ENCODE measurements at regions not wholly inside any gene's neighbourhood (a gene's known extent, or its start where the extent isn't known, plus 50 kb on each side); places are given as distances from the start of the nearest gene placed in this dataset.
"Not testable (repeated sequence)": the region's sequence is repeated elsewhere in the genome, so short reads cannot be mapped to it uniquely, and the experiment has no call there.

DNA sequence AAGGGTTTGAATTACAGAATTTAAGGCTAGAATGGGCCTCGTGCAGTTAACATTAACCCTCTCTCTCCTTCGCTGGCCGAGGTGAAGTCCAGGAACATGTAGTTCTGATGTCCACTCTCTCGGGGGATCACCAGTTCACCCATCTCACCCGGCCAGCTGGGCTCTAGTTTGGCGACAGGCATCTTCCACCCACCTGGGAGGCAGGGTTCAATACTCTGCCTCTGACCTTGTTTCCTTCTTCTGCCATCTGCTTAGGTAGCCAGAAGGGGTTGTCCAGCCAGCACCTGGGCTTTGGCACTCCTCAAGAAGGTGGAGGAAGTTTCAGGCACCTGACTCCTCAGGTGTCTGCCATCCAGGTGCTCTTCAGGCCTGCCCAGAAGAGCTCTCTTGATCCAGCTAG is 2857.8 kb downstream of the RPIA start:
- in situ Hi-C loops (cut with MboI; ENCODE audit: low sequenced_read_pairs, unreplicated experiment); DNase-seq (ENCODE audit: low spot score): not testable (repeated sequence)

DNA sequence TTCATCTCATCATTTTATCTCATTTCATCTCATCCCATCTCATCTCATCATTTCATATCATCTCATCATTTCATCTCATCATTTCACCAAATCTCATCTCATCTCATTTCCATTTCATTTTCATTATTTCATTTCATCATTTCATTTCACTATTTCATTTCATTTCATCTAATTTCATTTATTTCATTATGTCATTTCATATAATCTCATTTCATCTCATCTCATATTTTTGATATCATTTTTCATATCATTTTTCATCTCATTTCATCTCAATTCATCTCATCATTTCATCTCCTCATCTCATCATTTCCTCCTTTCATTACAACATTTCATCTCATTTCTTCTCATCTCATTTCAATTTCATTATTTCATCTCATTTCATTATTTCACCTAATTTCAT is 2866.8 kb downstream of the RPIA start:
- in situ Hi-C loops (cut with MboI; ENCODE audit: low sequenced_read_pairs, unreplicated experiment) = not testable (repeated sequence)

DNA sequence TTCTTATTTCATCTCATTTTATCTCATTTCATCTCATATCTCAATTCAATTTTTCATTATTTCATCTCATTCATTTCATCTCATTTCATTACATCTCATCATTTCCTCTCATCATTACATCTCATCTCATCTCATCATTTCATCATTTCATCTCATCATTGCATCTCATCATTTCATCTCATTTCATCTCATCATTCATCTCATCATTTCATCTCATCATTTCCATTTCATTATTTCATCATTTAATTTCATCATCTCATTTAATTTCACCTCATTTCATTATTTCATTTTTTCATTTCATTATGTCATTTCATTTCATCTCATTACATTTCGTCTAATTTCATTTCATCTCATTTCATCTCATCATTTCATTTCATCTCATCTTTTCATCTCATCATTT is 2867.8 kb downstream of the RPIA start:
- DNase-seq (ENCODE audit: low spot score); in situ Hi-C loops (cut with MboI; ENCODE audit: low sequenced_read_pairs, unreplicated experiment): not testable (repeated sequence)

More for the DNA sequence above, 2866.8 kb downstream of the RPIA start:
- not testable (repeated sequence) for DNase-seq (ENCODE audit: low spot score)

DNA sequence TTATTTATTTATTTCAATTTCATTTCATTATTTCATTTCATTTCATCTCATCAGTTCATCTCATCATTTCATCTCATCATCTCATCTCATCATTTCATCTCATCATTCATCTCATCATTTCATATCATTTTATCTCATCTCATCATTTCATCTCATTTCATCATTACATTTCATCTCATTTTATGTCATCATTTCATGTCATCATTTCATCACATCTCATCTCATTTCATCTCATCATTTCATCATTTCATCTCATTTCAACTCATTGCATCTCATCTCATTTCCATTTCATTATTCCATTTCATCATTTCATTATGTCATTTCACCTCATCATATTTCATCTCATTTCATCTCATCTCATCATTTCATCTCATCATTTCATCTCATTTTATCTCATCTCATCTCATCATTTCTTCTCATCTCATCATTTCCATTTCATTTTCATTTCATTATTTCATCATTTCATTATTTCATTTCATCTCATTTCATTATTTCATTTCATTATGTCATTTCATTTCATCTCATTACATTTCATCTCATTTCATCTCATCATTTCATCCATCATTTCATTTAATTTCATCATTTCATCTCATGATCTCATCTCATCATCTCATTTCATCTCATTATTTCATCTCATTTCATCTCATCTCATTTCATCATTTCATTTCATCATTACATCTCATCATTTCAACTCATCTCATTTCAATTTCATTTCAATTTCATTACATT is 2868.6 kb downstream of the RPIA start:
- DNase-seq (ENCODE audit: low spot score); in situ Hi-C loops (cut with MboI; ENCODE audit: low sequenced_read_pairs, unreplicated experiment): not testable (repeated sequence)

DNA sequence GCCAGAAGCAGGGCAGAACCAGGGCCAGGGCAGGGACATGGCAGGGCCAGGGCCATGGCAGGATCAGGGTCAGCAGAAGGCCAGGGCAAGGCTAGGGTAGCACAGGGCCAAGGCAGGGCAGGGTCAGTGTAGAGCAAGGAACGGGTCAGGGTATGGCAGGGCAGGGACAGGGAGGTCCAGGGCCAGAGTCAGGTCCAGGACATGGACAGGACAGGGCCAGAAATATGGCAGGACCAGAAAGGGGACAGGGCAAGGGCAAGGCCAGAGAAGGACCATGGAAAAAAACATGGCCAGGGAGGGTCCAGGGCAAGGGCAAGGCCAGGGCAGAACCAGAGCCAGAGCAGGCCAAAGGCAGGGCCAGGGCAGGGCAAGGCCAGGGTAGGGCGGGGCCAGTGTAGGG is 2870.7 kb downstream of the RPIA start:
- DNase-seq (ENCODE audit: low spot score); in situ Hi-C loops (cut with MboI; ENCODE audit: low sequenced_read_pairs, unreplicated experiment): not testable (repeated sequence)

DNA sequence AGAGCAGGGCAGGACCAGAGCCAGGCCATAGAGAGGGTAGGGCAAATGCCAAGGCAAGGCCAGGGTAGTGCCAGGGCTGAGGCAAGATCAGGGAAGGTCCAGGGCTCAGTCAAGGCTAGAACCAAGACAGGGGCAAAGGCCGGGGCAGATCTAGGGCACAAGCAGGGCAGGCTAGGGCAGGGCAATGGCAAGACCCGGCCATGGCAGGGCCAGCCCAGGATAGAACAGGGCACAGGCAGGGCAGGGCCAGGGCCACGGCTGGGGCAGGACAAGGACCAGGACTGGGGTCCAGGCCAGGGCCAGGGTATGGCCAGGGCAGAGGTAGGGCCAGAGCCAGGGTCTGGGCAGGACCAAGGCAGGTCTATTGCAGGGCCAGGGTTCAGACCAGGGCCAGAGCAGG is 2873.2 kb downstream of the RPIA start:
- in situ Hi-C loops (cut with MboI; ENCODE audit: low sequenced_read_pairs, unreplicated experiment); DNase-seq (ENCODE audit: low spot score): not testable (repeated sequence)

DNA sequence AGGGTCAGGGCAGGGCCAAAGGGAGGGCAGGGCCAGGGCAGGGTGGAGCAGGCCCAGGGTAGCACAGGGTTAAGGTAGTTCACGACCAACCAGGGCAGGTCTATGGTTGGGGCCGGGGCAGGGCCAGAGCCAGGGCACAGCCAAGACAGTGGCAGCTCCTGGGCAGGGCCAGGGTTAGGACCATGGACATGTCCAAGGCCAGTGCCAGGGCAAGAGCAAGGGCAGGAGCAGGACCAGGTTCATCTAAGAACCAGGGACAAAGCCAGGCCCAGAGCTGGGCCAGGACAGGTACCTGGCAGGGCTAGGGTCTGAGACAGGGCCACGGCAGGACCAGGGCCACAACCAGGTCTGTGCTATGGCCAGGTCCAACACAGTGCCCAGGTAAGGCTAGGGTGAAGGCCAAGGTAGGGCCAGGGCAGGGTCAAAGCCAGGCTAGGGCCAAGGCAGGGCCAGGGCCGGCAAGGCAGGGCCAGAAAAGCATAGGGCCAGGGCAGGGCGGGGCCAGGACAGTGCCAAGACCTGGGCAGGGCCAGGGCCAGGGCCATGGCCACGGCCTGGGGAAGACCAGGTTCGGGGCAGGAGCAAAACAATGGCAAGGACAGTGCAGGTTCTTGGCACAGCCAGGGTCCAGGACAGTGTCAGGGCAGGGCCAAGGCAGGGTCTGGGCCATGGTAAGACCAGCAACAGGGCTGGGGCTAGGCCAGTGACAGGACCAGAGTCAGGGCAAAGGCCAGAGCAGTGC is 2874.4 kb downstream of the RPIA start:
- DNase-seq (ENCODE audit: low spot score); in situ Hi-C loops (cut with MboI; ENCODE audit: low sequenced_read_pairs, unreplicated experiment): not testable (repeated sequence)

DNA sequence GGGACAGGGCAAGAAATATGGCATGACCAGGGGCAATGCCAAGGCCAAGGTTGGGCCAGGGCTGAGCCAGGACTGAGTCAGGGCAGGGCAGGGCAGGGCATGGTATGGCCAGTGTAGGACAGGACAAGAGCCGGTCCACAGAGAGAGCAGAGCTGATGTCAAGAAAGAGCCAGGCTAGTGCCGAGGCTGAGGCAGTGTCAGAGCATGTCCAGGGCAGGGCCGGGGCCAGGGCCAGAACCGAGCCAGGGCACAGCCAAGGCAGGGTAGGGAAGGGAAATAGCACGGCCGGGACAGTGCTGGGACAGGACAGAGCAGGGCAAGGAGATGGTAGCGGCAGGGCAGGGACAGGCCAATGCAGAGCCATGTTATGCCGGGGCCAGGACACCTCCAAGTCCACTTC is 2875.1 kb downstream of the RPIA start:
- in situ Hi-C loops (cut with MboI; ENCODE audit: low sequenced_read_pairs, unreplicated experiment); DNase-seq (ENCODE audit: low spot score): not testable (repeated sequence)

DNA sequence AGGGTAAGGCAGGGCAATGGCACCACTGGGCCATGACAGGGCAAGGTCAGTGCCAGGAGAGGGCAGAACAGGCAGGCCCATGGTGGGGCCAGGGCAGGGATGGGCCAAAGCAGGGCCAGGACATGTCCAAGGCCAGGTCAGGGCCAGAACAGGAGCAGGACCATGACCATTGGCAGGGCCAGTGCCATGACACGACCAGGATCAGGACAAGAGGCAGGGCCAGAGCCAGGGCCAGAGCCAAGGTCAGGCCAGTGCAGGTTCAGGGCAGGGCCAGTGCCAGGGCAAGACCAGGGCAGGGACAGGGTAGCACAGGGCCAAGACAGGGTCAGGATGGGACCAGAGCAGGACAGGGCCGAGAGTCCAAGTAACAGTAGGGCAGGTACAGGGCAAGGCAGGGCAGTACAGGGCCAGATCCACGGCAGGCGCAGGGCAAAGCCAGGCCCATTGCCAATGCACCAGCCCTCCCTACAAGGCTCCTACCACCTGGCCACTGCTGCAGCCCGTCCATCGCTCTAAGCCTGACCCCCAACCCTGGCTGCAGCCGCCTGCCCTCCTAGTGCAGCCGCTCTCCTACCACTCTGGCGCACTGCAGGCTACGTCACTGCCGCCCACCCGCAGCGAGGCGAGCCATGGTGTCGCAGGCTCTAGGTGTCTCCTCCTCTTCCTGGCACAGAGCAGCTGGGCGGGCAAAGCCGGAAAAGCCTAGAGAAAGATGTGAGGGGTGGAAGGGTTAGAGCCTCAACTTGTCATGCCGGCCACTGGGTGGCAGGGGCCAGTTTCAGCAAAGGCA is 2876.3 kb downstream of the RPIA start:
- DNase-seq (ENCODE audit: low spot score); in situ Hi-C loops (cut with MboI; ENCODE audit: low sequenced_read_pairs, unreplicated experiment): not testable (repeated sequence)

DNA sequence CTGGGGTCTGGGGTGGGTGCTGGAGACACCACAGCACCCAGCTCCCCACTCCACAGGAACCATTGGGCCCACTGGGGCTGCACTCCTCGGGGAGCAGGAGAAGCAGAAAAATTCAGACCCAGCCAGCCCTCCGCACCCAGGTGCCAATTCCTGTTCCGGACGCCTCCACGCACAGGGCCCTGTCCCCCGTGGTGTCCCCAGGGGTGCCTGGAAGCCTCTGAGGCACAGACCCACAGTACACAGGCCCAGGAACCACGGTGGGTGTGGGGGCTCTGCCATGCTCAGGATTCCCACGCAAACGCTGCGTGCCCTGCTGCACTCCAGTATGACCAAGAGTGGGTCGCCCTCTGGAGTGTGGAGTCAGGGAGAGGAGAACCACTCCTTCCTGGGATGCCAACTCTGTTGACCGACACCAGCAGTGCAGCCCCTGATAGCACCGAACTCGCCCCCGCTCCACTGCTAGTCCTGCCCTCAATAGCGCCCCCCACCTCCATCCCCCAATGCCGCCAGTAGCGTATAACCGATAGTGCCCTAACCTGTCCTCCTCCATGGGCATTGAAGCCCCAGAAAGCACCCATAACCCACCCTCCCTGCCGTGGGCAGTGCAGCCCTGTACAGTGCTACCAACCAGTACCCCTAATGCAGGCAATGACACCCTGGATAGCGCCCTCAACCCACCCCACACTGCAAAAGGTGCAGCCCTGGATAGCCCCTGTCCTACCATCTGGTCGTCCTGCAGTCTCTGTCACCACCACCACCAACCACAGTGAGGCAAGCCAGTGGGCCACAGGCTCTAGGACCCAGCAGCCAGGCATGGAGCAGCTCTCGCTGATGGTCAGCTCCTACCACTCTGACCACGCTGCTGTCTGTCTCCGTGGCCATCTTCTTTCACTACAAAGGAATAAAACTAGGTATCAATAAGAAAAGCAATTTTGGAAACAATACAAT is 2877.2 kb downstream of the RPIA start:
- DNase-seq (ENCODE audit: low spot score); in situ Hi-C loops (cut with MboI; ENCODE audit: low sequenced_read_pairs, unreplicated experiment): not testable (repeated sequence)

DNA sequence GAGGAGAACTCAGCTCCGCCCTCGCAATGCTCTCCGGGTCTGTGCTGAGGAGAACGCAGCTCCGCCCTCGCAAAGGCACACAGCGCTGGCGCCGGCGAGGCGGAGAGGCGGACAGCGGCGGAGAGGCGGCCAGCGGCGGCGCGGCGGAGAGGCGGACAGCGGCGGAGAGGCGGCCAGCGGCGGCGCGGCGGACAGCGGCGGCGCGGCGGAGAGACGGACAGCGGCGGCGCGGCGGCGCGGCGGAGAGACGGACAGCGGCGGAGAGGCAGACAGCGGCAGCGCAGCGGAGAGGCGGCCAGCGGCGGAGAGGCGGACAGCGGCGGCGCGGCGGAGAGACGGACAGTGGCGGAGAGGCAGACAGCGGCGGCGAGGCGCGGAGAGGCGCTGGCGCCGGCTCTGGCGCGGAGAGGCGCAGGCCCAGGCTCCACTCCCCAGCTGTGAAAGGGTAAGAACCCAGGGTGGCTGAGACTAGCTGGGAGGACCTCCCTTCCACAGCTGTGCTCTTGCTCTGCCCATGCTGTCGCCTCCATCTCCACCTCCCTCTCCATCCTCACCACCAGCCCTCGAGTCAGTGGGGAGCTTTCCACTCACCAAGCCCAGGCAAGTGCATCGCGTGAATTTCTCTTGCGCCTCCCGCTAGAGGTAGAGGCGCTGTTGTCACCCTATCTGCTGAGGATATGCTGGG is 2879.9 kb downstream of the RPIA start:
- DNase-seq (ENCODE audit: low spot score); in situ Hi-C loops (cut with MboI; ENCODE audit: low sequenced_read_pairs, unreplicated experiment): not testable (repeated sequence)

DNA sequence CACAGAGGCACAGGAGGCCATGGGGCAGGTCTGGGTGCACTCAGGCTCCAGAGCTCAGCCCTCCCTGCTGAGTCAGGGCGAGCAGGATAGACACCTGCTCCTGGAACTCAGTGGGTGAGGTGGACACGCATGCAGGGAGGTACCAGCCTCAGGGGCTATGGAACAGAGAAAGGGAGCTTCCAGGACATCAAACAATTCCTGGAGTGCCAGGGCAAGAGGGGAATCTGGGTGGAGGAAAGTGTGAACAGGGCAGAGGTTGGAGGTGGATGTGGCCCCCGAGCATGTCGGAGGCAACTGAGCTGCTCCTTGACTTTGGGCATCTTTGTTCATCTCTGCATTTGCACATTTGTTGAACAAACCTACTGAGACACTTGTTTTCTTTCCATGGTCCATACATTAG is 2881.5 kb downstream of the RPIA start:
- in situ Hi-C loops (cut with MboI; ENCODE audit: low sequenced_read_pairs, unreplicated experiment) = not testable (repeated sequence)

DNA sequence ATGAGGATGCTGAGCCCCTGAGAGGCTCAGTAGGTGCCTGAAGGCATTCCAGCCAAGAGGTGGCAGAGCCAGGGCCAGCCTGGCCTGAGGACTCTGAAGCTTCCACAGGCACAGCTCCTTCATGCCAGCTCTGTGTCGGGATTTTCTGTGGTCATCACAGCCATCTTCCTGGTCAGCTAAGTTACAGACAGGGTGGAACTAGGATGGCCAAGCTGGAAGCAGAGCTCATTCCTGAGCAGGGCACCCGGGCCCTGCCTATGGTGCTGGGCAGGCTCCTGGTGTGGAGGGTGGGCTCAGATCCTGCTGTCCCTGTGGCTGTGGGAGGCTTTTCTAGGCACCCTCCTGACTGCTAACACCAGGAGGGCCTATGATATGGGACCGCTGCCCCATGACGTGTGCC is 2882.3 kb downstream of the RPIA start:
- in situ Hi-C loops (cut with MboI; ENCODE audit: low sequenced_read_pairs, unreplicated experiment); DNase-seq (ENCODE audit: low spot score): not testable (repeated sequence)

More for the DNA sequence above, 2881.5 kb downstream of the RPIA start:
- DNase-seq (ENCODE audit: low spot score) = not testable (repeated sequence)

DNA sequence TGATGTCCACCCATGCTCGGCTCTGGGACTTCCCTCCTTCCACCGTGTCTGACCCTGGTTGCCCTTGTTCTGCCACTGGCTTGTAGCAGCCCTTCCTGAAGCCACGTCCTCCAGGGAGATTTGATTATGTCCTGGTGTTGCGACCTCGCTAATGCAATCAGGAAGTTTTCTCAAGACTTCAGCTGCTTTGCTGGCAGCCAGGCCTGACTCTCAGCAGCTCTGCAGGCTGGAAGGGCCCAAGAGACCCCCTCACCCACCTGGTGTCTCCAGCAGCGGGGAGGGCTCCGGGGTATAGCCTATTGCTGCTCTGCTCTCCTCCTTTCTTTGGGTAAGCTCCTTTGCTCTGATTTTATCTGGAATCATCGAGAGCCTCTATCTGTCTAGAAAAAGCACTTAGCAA is 2882.8 kb downstream of the RPIA start:
- in situ Hi-C loops (cut with MboI; ENCODE audit: low sequenced_read_pairs, unreplicated experiment) = not testable (repeated sequence)
- peak; percentile 7 for DNase-seq (ENCODE audit: low spot score)

DNA sequence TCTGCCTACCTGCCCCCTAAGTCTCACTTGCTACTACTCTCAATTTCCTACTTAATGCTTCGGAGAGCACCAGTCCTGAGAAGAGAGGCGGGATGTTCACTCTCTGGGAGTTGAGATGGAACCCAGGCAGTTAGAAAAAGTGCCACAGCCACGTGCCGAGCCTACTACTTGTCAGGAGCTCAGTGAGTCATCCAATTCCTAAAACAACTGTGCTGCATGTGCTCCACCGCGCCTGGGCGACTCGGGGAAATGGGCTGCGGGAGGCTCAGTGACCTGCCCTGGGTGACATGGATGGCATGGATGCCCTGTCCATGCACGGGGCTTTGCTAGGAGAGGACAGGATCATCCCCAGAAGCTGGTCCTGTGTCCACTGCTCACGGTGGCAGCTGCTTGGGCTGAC is 2884.2 kb downstream of the RPIA start:
- in situ Hi-C loops (cut with MboI; ENCODE audit: low sequenced_read_pairs, unreplicated experiment); DNase-seq (ENCODE audit: low spot score): not testable (repeated sequence)

DNA sequence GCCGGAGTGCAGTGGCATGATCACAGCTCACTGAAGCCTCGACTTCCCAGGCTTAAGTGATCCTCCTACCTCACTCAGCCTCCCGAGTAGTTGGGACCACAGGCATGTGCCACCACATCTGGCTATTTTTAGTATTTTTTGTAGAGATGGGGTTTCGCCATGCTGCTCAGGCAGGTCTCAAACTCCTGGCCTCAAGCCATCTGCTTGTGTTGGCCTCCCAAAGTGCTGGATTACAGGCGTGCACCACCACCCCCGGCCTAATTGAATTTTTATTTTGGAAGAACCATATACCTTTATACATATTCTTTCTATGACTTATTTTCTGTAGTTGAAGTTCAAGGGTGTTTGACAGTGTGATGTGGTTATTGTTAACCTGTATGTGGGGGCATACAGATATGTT is 2885.9 kb downstream of the RPIA start:
- DNase-seq (ENCODE audit: low spot score); in situ Hi-C loops (cut with MboI; ENCODE audit: low sequenced_read_pairs, unreplicated experiment): not testable (repeated sequence)

DNA sequence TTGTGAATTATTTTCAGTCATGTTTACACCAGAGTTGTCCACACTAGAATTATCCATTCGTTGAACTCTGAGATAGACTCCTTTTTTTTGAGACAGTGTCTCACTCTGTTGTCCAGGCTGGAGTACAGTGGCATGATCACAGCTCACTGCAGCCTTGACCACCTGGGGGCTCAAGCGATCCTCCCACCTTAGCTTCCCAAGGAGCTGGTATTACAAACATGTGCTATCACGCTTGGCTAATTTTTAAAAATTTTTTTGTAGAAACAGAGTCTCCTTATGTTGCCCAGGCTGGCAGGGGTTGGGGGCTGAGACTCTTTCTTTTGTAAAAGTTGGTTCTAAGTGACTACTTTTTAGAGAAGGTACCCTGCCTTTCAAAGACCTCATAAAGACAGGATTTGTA is 2887.2 kb downstream of the RPIA start:
- DNase-seq (ENCODE audit: low spot score); in situ Hi-C loops (cut with MboI; ENCODE audit: low sequenced_read_pairs, unreplicated experiment): not testable (repeated sequence)

All from GM13976 (cell line).